Fibroblast of skin of right biceps (primary cell): ENCODE measurements at regions not wholly inside any gene's neighbourhood (a gene's known extent, or its start where the extent isn't known, plus 50 kb on each side); places are given as distances from the start of the nearest gene placed in this dataset.
A peak's percentile ranks its signal among the peaks of the same experiment; 100 is the strongest.

Source experiments
- DNase-seq: peaks from one replicate; pipeline ENCODE4 v3.0.0-alpha.2; 2013

DNA sequence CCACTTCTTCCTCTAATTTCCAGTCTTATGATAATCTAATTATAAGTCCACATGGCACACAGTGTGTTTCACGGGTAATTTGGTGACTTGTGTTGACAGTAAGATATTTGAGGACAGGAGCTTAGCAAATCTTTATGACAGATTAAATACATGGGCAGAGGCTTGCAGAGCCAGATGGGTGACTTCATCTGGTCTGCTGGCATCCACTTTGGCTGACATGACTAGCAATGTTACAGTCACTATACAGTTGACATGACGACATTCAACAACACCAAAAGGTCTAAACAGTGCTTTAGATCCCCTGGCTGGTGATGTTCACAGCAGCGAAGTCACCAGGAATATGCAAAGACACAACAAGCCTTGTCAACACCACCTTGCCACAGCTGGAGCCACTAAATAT, 147.2 kb downstream of the ETS2 start:
- DNase-seq: no peak

DNA sequence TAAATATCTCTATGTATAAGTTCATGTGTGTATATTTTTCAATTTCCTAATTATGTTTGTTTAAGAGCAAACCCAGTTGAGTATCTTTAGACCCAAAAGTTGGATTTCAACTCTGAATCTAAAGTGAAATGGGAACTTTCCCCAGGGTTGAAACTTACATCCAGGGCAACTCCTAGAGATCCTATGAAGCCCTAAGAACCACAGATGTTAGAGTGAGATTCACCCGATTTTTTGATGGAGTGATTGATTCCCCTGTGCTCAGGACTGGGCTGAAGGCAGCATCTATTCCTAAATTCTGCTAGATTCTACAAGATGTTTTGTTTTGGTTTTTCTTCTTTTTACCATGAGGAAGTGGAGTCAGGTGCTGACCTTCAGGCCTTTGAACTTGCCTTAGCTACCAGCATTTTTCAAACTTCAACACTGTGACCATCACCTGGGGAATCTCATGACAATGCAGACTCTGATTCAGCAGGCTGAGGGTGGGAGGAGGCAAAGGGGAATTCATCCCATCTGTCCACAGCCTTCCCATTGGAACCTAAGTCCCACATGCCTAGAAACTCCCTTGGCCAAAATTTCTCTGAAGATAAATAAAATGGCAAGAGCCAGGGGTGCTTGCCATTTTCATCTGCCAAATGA, 145.5 kb downstream of the ETS2 start:
- no peak for DNase-seq

DNA sequence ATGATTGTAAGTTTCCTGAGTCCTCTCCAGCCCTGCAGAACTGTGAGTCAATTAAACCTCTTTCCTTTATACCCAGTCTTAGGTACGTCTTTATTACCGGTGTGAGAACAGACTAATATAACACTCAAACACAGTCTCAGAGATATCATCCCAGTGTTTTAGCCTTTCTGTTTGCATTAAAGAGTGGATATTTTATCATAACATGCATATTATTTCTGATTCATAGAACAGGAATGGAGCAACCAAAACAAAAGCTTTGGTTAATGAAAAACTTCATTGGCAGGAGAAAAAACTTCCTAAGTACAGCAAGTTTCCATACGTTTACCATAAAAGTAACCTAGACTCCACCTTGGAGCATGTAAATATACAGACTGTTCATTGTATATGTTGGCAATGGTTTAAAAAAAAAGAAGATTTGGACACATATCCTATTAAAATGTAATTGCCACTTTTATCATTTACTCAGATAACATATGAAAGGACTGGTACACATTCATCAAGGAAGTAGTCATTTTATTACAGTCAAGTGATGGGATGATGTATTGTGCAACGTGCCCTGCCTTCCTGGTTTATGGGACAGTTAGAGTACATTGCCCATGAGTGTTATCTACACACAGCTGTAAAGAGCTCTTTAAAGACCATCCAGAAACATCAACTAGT, 144.8 kb downstream of the ETS2 start:
- peak; percentile 52 for DNase-seq

DNA sequence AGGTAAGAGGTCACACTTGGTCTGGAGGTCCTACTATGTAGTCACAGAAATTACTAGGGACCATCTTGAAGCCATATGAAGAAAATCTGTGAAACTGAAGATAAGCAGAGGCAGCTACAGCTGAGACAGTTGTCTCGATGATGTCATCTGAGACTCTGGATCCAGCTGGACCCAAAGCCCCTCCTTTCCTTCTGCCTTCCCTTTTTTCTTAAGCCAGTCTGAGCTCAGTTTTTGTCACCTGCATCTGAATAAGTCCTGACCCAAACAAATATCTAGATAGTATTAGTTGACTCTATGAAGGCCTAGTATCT, 143.3 kb downstream of the ETS2 start:
- DNase-seq: no peak

DNA sequence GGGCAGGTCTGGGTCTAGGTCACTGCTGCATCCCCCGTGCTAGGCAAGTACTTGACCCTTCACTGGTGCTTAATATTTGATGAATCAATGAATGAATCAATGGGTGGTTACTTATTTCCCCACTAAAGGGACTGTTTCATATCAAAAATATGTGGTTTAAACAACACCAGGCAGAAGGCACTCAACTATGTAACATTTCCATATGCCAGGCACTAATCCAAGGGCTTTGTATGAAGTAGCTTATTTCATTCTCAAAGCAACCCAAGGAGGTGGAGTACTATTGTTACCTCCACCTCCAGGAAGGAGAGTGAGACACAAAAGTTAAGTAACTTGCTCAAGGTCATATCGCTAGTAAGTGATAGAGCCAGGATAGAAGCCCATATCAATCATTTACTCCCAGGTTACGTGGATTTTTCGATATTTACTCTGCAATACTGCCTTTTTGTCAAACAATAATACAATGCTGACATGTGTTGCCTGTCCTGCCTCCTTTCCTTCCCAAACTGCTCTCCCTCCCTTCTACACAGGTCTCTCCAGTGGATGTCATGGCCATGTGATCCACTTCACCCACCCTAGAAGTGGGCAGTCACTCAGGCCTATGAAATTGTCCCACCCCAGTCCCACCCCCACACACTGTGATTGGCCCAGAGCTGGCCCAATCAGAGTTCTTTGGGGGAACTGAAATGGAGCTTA, 142.8 kb downstream of the ETS2 start:
- DNase-seq: peak; percentile 66

DNA sequence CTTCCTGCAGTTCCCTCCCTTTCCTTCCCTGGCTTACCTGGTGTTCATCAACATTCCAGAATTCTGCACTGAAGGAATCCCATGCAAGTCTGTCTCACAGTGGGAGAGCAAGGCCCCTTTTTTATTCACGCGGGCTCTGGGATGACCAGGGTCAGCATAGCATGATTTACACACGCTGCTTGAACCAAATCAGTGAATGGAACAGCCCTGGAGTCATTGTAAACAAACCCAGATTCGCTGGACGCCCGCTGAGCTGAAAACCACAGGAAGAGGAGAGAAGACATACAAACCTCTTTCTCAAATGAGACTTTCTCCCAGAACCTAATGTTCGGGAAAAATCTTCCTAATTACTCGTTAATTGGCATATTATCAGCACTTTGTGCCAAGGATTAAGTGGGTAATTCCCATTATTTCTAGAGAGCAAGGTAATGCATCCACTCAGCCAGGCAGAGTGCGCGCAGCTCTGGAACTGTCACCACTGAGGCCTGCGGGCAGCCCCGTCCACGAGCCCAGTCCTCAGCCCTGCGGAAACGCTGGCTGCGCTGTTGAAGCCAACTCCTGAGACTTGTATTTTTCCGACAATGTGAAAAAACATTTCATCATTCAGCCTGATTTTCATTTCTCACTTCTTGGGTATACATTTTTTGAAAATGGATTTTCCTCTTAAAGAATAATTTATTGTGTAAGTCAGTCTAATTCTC, 140.0 kb downstream of the ETS2 start:
- no peak for DNase-seq

DNA sequence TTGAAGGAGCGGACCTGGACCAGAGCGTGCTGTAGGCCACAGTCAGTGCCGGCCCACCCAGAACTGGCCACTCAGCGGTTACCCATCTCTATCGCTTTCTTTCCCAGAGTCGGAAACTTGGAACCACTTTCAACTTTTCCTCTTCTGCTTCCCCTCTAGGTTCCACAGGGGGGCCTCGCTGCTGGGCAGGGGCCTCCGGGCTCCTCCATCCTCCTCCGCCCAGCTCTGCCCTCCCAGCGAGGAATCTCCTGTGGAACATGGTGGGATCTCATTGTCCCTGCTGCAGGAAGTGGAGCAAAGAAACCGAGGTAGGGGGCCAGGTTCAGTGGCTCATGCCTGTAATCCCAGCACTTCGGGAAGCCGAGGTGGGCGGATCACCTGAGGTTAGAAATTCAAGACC, 139.2 kb downstream of the ETS2 start:
- no peak for DNase-seq

DNA sequence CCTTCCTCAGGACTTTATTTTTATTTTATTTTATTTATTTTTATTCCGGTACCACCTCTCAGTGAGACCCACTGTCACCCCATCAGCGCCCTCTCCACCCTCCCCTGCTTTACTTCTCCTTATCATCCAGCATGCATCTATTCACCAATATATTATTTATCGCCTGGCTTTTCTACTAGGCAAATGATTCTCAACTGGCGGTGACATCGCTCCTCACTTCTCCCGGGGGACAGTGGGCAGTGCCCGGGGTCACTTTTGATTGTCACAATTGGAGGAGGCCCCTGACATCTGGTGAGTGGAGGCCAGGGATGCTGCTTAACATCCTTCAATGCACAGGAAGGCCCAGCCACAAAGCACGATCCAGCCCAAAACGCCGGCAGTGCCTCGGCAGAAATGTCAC, 138.7 kb downstream of the ETS2 start:
- no peak for DNase-seq

DNA sequence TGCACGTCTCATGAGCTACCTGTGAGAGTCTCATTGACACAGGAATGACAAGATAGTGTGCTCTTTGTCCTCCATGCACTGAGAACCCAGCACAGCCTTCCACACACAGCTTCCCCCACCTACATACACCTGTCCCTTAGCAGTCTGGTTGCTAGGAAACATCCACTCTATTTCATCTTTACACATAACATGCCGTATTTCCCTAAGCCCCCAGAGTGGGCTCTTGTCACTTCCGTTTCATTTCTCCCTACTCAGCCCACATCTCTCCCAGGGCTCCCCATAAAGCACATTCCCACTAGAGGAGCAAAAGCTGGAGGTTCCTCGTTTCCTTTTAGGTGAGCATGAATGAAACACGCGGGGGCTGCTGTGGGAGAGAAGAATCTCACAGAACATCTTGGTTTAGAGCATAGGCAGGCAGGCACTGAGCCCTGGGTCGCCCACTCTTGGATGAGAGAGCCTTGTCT, 137.1 kb downstream of the ETS2 start:
- DNase-seq: no peak

DNA sequence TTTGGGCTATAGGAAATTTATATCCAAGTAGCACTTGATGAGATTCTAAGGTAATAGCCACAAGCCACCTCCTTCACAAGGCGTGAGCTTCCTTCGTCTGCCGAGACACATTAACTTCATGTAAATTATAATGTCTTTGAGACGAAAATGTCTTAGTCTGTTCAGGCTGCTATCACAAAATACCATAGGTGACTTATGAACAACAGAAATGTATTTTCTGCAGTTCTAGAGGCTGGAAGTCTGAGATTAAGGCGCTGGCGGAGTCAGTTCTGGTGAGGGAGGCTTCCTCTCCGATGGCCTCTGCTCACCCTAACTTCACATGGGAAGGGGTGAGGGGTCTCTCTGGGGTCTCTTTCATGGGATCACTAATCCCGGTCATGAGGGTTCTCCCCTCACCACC, 133.0 kb downstream of the ETS2 start:
- DNase-seq: no peak

DNA sequence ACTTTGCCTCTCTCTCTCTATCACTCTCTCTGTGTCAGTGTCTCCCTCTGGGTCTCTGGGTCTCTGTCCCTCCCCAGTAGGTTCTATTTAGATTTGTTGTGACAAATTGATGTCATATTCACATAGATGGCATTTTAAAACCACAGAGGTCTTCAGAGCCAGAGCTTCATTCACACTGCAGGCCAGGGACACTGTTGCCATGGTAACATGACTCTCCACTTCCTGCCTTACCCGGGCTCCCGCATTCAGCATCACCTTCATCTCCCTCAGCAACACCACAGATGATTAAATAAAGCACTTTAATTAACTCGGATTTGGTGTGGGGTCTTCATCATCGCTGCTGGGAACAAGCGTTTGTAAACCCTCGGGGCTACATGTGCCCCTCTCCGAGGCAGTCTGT, 132.6 kb downstream of the ETS2 start:
- DNase-seq: peak; percentile 73

DNA sequence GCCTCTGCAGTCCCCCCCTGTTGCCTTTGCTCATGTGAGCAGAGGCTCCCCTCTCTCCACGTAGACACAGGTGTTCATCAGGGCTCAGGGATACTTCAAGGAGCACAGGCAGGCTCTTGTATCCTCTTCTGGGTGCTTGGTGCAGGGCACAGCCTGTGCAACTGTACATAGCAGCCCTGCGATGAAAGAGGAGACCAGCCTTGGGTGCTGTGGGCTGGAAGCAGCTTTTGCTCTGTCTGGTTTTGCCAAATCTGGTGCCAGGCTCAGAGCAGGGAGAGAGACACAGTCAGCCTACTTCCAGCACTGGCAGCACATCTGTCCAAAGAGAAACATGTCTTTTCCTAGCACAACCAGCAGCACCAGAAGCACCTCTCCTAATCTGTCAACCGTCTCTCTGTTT, 132.1 kb downstream of the ETS2 start:
- DNase-seq: no peak

DNA sequence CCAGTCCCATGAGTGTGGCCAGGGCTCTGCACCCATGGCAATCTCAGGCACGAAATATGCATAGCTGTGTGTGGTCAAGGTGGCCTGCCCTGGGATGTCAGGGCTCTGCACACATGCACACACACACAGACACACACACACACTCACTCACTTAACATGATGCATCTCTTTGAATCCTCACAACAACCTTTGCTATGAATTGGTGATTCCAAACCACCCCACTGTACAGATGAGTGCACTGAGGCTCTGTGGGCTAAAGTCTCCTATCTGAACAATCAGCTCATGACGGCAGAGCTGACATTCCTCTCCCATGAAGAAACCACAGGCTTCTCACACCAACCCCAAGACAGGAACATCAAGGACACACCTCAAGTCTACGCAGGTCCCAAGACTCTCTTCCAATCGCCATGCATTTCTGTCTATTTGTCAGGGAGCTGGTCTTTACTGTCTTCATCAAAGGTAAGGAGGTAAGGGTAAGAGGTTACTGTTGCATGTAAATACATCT, 131.6 kb downstream of the ETS2 start:
- DNase-seq: no peak

DNA sequence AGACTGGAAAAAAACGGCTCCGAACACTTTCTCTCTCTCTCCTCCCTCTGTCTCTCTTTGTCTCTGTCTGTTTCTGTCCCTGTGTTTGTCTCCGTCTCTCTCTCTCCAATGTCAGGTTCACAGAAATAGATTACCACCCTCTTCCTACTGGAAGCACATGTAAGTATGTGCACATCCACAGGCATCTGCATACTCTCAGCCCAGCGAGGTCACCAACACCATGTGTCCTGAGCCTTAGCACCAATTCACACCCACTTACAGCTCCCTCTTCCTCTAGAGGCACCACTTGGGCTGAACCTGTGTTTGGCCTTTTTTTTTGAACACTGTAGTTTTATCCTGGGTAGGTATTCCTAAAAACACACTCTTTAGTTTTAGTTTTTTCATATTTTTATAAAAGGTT, 130.5 kb downstream of the ETS2 start:
- no peak for DNase-seq

DNA sequence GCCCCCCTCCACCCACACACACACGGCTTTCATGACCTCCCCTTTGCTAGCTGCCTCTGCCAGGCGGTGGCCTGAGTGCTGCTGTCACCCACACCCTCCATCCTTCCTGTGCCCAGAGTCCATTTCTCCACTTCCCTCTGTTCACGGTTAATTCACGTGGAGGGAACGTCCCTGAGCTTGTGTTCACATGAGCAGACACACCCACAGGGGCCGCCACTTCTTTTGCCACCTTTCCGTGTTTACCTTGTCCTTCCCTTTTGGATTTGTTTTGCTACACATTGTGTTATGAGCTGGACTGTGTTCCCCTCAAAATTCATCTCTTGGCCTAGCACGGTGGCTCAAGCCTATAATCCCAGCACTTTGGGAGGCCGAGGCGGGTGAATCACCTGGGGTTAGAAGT, 128.0 kb downstream of the ETS2 start:
- DNase-seq: no peak

DNA sequence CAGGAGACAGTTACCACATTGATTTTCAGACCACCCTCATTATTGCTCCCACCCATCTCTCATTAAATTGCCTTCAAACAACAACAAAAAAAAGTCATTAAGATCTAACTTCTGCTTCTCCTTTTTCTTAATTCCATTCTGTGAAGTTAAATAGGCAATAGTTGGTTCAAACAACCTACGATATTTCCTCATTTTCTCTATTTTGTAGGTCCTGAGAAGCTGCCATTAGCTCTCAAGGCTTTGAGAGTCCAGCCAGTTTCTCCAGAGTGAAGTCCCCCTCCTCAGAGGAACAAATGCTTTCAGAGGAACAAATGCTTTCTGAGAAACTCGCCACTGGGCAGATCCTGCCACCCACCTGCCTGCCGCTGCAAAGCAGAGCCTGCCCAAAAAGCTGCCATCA, 125.6 kb downstream of the ETS2 start:
- DNase-seq: no peak

DNA sequence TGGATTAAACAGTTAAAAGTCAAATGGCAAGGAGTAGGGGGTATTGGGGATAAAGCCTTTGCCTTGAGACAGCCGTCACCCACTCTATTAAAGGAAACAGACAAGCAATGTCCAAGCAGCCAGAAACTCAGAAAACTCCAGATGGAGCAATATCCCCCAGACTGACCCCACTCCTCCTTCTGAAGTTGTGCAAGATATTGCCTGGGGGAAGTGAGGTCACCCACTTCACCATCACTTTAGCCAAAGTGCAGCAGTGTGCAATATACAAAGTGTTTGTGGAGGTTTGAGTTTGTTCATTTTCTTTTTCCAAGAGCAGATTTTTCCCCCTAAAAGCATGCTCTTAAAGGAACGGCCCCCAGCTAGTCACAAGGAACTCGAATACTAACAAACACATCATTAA, 125.1 kb downstream of the ETS2 start:
- peak; percentile 56 for DNase-seq

DNA sequence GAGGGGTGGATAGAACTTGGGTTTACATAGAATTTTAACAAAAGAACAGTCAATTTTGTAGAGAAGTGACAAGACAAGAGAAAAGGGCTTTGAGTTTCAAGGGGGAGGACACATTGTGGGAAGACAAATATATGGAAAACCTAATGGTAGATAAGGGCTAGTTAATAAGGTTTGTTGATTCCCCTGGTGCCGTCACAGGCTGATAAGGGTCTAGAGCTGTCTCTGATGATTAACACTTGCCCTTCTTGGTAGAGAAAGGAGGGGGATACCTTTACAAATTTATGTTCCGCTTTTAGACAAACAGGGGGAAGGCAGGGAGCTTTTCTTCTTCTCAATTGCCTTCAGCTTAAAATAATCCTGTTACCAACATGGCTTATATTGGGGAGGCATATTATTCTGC, 124.3 kb downstream of the ETS2 start:
- DNase-seq: no peak

DNA sequence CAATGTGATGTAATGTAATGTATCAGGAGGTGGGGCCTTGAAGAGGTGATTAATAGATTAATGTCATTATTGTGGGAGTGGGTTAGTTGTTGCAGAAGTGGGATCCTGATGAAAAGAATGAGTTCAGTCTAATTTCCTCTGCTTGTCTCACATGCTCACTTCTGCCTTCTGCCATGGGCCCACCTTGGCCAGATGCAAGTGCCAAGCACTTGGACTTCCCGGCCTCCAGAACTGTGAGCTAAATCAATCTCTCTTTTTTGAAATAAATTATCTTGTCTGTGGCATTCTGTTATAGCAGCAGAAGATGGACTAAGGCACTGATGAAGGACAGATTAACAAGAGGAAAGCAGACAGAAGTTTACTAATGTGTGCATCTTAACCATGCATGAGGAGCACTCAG, 123.9 kb downstream of the ETS2 start:
- DNase-seq: no peak

DNA sequence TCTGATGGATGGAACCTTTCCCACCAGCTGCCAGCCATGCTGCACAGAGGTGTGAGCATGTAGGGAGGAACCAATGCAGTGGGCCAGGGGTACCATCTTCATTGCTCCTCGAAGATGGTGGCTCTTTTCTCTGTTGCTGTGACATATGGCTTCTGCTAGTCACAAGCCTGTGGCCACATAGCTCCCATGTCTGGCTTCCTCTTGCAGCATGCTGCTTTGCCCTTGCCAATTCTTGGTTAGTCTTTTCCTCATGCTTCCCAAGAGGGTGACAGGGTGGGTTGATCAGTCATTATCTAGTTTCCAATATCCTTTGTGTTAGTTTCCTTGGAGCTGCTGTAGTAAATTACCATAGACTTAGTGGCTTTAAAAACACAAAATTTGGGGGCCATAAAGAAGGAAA, 123.4 kb downstream of the ETS2 start:
- no peak for DNase-seq

DNA sequence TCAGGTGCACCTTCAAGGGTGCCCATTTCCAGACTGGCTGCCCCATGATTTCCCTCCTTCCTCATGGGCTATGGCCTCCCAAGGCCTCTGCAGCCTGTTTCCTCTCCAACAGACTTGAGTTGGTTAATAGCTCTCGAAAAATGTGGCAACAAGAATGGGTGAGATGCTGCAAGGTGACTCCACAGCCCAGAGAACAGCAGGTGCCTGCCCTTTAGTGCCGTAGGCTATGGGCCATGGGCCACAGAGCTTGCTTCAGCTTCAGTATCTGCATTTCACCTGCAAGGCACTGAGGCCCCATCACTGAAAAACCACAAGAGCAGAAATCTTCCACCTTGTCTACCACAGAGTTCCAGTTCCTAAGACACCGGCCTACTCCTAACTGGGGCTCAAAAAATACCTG, 122.0 kb downstream of the ETS2 start:
- DNase-seq: no peak

DNA sequence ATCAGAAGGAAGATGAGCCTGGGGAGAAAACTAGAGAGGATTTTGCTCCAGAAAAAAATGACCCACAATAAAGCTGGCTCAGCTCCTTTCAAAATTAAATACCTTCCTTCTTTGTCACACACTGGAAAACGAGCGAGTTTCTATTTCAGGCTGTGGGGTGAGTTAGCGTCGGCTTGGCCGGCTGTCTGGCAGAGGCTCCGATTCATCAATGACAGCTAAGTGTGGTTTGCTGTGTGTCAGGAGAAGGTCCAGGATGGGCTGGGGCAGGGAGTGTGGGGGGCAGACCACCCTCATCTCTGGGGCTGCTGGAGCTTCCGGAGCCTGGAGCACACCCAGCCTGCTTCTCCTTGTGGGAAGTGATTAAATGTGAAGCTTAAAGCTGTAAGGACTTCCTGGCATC, 120.2 kb downstream of the ETS2 start:
- DNase-seq: peak; percentile 99

DNA sequence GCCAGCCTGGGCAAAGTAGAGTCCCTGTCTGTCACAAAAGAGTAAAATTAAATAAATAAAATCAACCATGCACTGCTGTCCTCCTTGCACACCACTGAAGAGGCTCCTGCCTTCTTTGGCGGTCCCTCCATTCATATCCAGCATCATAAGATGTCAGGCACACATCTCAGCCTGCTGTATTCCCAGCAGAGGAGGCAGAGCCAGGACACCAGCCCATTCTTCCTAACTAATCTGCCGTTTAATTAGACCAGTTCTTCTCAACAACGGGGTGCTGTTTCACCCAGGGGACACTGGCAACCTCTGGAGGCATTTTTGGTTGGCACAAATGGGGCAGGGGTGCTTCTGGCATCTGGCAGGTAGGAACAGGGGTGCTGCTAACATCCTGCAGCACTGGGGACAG, 119.7 kb downstream of the ETS2 start:
- DNase-seq: no peak

DNA sequence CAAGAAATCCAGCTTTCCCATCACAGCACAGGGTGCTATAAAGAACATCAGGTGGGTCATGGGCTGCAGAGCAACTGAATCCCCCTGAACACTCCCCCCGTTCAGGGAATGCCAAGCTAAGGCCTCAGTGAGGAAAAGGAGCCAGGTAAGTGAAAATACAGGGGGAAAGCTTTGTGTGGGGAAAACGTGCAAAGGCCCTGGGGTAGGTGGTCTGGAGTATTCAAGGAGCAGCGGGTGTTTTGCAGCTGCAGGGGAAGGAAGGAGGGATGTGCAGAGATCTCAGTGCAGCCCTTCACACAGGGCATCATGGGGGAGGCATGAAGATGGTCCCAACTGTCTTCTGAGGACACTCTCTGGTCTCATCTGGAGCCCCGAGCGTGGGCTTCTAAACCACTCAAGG, 119.2 kb downstream of the ETS2 start:
- no peak for DNase-seq
